Ishikawa (cell line): ENCODE measurements at regions not wholly inside any gene's neighbourhood (a gene's known extent, or its start where the extent isn't known, plus 50 kb on each side); places are given as distances from the start of the nearest gene placed in this dataset.

Experiments used
- CEBPB ChIP-seq: IDR thresholded peaks from 2 replicates; pipeline ENCODE4 v1.6.1; 2012
- CREB1 ChIP-seq: IDR thresholded peaks from 2 replicates; pipeline ENCODE4 v1.6.1; 2012; ENCODE audit warnings: low read depth
- EGR1 ChIP-seq: IDR thresholded peaks from 2 replicates; pipeline ENCODE4 v1.6.1; 2012
- EP300 ChIP-seq: IDR thresholded peaks from 2 replicates; pipeline ENCODE4 v1.6.1; 2012; ENCODE audit warnings: borderline replicate concordance
- FOXM1 ChIP-seq: IDR thresholded peaks from 2 replicates; pipeline ENCODE4 v1.6.1; 2012; ENCODE audit warnings: low read depth, borderline replicate concordance
- NFIC ChIP-seq: IDR thresholded peaks from 2 replicates; pipeline ENCODE4 v1.6.1; 2012
- RAD21 ChIP-seq: IDR thresholded peaks from 2 replicates; pipeline ENCODE4 v1.6.1; 2012; ENCODE audit warnings: low read depth
- TAF1 ChIP-seq: IDR thresholded peaks from 2 replicates; pipeline ENCODE4 v1.6.1; 2012; ENCODE audit warnings: low read depth, mild to moderate bottlenecking
- TCF12 ChIP-seq: IDR thresholded peaks from 2 replicates; pipeline ENCODE4 v1.6.1; 2012; ENCODE audit warnings: low read depth
- TEAD4 ChIP-seq: IDR thresholded peaks from 2 replicates; pipeline ENCODE4 v1.6.1; 2012
- YY1 ChIP-seq: IDR thresholded peaks from 2 replicates; pipeline ENCODE4 v1.6.1; 2012; ENCODE audit warnings: low read depth
- ZBTB7A ChIP-seq: IDR thresholded peaks from 2 replicates; pipeline ENCODE4 v1.6.1; 2012; ENCODE audit warnings: low read depth
- TF ChIP-seq, protein P1 (sequence below): IDR thresholded peaks from 2 replicates; pipeline ENCODE4 v1.6.1; 2012
- TF ChIP-seq, protein P2 (sequence below): IDR thresholded peaks from 2 replicates; pipeline ENCODE4 v1.6.1; 2012
- TF ChIP-seq, protein P3 (sequence below): IDR thresholded peaks from 2 replicates; pipeline ENCODE4 v1.6.1; 2012; ENCODE audit warnings: low read depth, mild to moderate bottlenecking

DNA sequence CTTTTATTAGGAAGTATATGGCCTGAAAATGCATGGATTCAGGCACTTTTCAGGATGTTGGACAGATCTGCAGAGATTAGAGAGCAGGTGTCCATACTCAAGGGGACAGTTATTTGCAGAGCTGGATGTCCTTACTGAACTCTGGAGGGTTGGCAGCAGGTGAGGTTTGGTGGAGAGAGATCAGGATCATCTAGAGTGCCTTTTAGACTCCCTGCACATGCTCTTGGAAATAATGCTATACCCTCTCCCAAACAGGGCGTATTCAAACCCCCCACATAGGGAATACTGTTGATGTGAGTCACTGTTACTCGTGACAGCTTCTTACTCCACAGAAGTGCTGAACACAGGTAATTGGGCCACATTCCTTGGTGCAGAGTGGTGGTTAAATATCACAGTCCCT is 725.7 kb upstream of the SGCG start:
- TF ChIP-seq RAD21 (no peak), FOXM1 (no peak), TAF1 (no peak), ZBTB7A (no peak), CREB1 (no peak), TEAD4 (no peak), TCF12 (no peak), NFIC (no peak), EP300 (no peak), CEBPB (no peak), YY1 (no peak), EGR1 (no peak)
- TF ChIP-seq, protein P1, sequence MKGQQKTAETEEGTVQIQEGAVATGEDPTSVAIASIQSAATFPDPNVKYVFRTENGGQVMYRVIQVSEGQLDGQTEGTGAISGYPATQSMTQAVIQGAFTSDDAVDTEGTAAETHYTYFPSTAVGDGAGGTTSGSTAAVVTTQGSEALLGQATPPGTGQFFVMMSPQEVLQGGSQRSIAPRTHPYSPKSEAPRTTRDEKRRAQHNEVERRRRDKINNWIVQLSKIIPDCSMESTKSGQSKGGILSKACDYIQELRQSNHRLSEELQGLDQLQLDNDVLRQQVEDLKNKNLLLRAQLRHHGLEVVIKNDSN = no peak
- TF ChIP-seq, protein P2, sequence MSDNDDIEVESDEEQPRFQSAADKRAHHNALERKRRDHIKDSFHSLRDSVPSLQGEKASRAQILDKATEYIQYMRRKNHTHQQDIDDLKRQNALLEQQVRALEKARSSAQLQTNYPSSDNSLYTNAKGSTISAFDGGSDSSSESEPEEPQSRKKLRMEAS = no peak
- TF ChIP-seq, protein P3, sequence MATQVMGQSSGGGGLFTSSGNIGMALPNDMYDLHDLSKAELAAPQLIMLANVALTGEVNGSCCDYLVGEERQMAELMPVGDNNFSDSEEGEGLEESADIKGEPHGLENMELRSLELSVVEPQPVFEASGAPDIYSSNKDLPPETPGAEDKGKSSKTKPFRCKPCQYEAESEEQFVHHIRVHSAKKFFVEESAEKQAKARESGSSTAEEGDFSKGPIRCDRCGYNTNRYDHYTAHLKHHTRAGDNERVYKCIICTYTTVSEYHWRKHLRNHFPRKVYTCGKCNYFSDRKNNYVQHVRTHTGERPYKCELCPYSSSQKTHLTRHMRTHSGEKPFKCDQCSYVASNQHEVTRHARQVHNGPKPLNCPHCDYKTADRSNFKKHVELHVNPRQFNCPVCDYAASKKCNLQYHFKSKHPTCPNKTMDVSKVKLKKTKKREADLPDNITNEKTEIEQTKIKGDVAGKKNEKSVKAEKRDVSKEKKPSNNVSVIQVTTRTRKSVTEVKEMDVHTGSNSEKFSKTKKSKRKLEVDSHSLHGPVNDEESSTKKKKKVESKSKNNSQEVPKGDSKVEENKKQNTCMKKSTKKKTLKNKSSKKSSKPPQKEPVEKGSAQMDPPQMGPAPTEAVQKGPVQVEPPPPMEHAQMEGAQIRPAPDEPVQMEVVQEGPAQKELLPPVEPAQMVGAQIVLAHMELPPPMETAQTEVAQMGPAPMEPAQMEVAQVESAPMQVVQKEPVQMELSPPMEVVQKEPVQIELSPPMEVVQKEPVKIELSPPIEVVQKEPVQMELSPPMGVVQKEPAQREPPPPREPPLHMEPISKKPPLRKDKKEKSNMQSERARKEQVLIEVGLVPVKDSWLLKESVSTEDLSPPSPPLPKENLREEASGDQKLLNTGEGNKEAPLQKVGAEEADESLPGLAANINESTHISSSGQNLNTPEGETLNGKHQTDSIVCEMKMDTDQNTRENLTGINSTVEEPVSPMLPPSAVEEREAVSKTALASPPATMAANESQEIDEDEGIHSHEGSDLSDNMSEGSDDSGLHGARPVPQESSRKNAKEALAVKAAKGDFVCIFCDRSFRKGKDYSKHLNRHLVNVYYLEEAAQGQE = no peak

DNA sequence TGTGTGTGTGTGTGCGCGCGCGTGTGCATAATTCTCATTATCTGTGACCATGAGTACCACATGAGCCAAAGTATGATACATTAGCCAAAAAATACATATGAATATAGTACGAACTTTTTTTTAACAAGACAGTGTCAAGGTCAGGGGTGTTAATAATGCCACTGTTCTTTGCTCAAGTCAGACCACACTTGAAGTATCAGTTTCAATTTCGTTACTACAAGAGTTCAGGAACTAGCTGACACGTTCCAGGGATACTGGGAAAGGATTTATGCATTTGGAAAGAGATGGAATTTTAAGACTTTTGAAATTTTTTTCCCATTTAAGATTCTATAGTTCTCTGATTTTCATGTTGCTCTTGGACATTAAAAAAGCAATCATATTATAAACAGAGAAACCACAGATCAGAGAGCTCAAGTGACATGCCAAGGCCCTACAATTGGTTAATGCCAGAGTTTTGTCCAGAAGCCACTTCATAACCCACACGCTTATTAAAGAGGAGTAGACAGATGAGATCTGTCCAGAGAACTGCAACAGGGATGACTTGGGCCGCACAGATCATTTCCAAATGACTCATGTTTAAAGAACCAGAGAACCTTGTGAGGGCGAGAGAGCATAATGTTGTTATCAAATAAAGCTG is 718.8 kb upstream of the SGCG start:
- TF ChIP-seq EGR1 (no peak), CEBPB (no peak), TCF12 (no peak), CREB1 (no peak), EP300 (no peak), FOXM1 (no peak), NFIC (no peak), ZBTB7A (no peak), YY1 (no peak), TEAD4 (no peak)
- TF ChIP-seq, protein P2 = no peak
- TF ChIP-seq, protein P1 = no peak
- TF ChIP-seq, protein P3 = no peak

DNA sequence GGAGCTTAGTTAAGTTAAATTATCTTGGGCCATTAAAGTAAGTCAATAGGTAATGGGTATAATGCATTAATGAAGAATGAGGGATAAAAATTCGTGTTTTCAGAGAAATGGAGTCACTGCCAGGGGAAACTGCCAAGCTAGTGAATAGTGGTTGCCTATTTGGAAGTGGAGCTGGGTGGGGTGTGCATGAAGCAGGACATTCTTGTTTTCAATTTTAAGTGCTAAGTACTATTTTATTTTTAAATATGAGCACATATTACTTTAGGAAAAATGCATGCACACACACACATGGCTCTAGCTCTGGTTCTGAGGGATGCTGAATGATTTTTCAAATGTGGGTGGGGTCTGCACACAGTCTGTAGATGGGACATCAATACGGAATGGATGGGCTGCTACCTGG is 717.7 kb upstream of the SGCG start:
- TF ChIP-seq, protein P3 = no peak
- no peak for TF ChIP-seq YY1

DNA sequence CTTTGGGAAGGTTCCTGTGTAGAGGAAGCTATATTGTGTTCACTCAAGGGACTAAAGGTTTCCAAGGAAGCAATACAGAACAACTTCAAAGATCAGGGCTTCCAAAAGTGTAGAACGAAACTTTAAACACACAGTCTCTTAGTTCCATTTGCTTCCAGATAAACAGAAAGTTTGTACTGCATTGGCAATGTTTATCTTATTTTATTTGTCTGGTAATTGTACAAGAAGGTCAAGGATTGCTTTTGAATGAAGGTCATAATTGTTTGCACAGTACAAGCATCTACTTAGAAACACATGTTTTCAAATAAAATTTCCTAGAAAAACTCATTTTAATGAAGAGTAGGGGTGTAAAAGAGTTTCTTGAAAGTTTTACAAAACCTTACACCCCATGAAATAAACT is 712.7 kb upstream of the SGCG start:
- TF ChIP-seq, protein P2 = no peak
- TF ChIP-seq TCF12 (no peak), NFIC (no peak), FOXM1 (no peak), TEAD4 (no peak), TAF1 (no peak), CREB1 (no peak), EP300 (no peak), CEBPB (no peak), YY1 (no peak)
- TF ChIP-seq, protein P1 = no peak
- TF ChIP-seq, protein P3 = no peak
